AG04449 (cell line): ENCODE measurements at regions not wholly inside any gene's neighbourhood (a gene's known extent, or its start where the extent isn't known, plus 50 kb on each side); places are given as distances from the start of the nearest gene placed in this dataset.

Experiments
- CTCF ChIA-PET: fragments of 350-600 bp; formaldehyde crosslinking; extraction: SDS; loops from one replicate; lab custom pipeline; 2021; ENCODE audit warnings: antibody characterized with exemption; lab: Yijun Ruan, JAX
- POLR2A ChIA-PET: fragments of 400-600, 350-600 bp; formaldehyde crosslinking; extraction: SDS; loops from one replicate; lab custom pipeline; 2020; ENCODE audit warnings: antibody characterized with exemption, inconsistent platforms; lab: Yijun Ruan, JAX
- DNase-seq: peaks from one replicate; pipeline ENCODE4 v3.0.0-alpha.2; 2010; ENCODE audit warnings: low read depth, low spot score
- H3K4me3 ChIP-seq: 2 replicates; pipeline ENCODE4 v1.5.1; 2011; ENCODE audit warnings: low read depth, mild to moderate bottlenecking, control low read depth, low read length
- TF ChIP-seq, protein P1 (sequence below): IDR thresholded peaks from one replicate; pipeline ENCODE4 v1.5.1; 2011; ENCODE audit warnings: mild to moderate bottlenecking, moderate library complexity, low read length, control low read depth, inconsistent platforms; ENCODE audit not compliant: insufficient read depth; ENCODE audit errors: missing control alignments

DNA sequence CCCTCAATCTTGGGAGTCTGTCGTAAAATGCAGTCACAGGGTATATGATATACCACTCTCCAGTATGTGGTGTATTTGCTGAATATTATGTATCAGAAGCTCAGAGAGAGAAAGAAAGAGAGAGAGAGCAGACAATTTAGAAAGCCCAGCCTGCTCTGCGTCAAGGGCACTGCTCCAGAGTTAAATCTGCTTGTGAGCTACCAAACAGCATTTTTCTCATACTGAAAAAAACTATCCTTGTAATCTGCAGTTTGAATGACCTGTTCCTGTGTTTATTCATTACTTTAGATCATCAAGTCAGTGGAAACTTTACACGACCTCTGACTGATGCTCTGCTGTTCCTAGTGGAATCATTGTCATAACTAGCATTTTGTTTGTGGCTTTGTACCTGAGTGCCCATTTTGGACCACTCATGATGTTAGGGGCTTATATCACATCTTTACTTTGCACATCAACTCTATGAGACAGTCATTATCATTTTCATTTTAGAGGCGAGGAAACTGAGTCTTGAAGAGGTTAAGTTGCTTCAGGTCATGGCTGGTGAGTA lies 89.2 kb upstream of the PELI1 start:
- no peak overlapping the region for H3K4me3 ChIP-seq
- CTCF ChIA-PET = interaction anchor here (0.6 kb wide), 1 partner anchor 184 kb away, joined by 4 read pairs; no protein-coding TSS in a partner anchor
- TF ChIP-seq, protein P1, sequence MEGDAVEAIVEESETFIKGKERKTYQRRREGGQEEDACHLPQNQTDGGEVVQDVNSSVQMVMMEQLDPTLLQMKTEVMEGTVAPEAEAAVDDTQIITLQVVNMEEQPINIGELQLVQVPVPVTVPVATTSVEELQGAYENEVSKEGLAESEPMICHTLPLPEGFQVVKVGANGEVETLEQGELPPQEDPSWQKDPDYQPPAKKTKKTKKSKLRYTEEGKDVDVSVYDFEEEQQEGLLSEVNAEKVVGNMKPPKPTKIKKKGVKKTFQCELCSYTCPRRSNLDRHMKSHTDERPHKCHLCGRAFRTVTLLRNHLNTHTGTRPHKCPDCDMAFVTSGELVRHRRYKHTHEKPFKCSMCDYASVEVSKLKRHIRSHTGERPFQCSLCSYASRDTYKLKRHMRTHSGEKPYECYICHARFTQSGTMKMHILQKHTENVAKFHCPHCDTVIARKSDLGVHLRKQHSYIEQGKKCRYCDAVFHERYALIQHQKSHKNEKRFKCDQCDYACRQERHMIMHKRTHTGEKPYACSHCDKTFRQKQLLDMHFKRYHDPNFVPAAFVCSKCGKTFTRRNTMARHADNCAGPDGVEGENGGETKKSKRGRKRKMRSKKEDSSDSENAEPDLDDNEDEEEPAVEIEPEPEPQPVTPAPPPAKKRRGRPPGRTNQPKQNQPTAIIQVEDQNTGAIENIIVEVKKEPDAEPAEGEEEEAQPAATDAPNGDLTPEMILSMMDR = no peak
- POLR2A ChIA-PET = no interaction called here
- no peak for DNase-seq

DNA sequence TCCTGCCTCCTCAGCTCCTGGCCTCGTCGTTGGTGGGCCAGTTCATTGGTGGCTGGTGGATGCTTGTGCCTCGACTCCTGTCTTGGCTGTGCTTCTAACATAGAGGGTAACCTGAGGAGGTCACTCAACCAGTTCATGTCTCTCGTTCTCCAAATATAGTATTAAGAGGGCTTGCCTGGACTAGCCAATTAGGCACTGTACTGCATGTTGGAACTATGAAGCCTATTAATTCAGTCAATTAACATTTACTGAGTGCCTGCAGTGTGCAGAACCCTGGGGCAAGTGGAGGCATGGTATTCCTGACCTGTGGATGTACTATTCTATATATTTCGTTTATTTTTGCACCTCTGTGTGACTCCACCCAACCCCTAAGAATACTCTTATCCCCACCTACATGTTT lies 89.9 kb upstream of the PELI1 start:
- POLR2A ChIA-PET = no interaction called here
- CTCF ChIA-PET = no interaction called here
- H3K4me3 ChIP-seq = no peak overlapping the region
- no peak for DNase-seq
- TF ChIP-seq, protein P1 = no peak

DNA sequence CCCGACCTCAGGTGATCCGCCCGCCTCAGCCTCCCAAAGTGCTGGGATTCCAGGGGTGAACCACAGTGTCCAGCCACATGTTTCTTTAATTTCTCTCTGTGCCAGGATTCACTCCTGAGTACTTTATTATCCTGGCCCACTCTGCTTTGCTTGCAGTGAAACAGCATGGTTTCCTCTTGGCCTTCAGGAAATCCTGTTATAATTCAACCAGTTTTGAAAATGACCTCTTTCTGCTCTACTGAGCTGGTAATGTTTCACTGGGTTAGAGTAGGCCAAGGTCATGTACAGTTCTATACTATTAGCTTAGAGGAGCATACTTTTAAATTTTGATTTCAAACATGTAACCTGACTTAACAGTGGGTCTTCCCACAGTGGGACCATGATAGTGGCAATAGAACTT lies 90.6 kb upstream of the PELI1 start:
- no peak overlapping the region for H3K4me3 ChIP-seq
- CTCF ChIA-PET = no interaction called here
- POLR2A ChIA-PET = no interaction called here
- TF ChIP-seq, protein P1 = no peak
- no peak for DNase-seq

DNA sequence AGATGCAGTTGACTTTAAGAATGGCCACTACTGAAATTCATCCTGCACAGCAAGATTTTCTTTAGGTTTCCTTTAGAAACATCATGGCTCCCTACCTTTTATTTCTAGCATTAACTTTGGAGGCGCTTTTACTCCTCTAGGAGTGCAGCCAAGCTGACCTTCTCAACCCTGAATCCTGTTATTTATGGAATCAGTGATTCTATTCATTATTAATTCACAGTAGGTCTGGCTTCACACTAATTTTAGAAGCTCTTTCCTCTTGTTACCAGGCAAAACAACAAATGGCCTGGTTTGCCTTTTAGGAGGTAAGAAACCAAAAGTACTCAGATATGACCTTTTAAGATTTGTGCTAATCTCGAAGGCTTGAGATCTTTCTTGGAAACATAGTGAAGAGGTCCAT lies 93.0 kb upstream of the PELI1 start:
- POLR2A ChIA-PET = no interaction called here
- TF ChIP-seq, protein P1 = no peak
- no peak for DNase-seq
- H3K4me3 ChIP-seq = no peak overlapping the region
- CTCF ChIA-PET = interaction anchor here (0.6 kb wide), 1 partner anchor 26 kb away, joined by 3 read pairs; no protein-coding TSS in a partner anchor

DNA sequence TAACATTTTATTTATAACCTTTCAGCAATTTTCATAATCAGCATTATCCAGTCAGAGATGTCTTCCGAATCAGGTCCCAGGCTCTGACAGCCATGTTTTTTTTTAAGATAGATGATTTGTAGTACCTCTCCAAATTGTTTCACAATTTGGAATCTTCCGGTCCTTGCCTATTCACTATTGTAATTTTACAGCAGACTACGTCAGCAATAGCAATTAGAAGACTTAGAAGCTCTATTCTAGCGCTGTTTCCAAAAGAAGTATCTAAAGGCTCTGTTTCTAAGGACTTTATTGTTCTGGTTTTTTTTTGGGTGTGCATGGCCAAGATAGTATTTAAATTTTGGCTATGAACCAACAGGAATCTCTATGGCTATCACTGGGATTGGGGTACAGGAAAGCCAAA lies 94.6 kb upstream of the PELI1 start:
- POLR2A ChIA-PET = no interaction called here
- H3K4me3 ChIP-seq = no peak overlapping the region
- CTCF ChIA-PET = interaction anchor here (1.1 to 1.2 kb wide), 2 partner anchors 12 to 249 kb away, joined by 3 read pairs; no protein-coding TSS in a partner anchor
- DNase-seq = no peak
- TF ChIP-seq, protein P1 = no peak

DNA sequence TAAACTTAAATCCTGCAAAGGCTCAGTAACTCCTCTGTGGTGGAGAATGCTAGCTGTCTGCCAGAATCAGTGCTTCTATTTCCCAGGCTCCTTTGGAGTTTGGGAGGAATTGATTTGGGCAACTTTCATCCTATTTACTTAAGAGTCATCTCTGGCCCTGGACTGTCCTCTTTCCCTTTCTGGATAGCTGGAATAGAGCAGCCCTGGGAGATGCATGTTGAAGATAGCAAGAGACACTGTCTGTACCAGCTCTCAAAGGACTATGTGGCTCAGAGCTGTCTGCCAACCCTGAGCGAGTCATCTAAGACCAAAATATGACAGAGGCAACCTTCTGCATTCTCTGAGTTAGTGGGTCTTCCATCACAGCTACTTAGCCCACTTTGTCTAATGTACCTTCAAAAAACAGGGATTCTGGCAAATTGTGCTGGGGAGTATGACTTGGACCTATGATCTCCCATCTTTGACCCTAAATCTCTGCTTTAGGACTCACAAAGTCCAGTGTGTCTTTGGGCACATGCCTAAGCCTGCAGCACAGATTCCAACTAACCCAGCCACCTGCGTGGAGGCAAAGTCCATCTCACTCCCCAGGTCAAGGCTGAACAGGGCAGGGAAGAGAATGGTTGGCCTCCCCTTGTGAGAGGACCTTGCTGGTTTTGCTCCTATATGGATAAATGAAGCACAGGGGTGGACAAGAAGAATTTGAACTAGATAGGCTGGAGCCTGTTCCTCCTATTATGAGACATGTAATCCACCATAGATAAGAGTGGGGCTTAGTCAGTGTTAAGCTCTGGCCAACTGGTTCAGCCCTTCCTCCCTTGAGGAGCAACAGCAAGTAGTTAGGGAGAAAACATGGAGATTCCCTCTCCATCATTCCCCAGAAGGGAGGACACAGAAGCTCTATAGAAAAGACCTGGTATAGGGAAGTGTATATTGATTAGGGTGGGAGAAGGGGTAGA lies 99.1 kb upstream of the PELI1 start:
- POLR2A ChIA-PET = no interaction called here
- CTCF ChIA-PET = no interaction called here
- DNase-seq = no peak
- H3K4me3 ChIP-seq = no peak overlapping the region
- TF ChIP-seq, protein P1 = no peak
